ENCODE measurements at regions not wholly inside any gene's neighbourhood (a gene's known extent, or its start where the extent isn't known, plus 50 kb on each side); places are given as distances from the start of the nearest gene placed in this dataset.

GRCh38 chrX:13911586-13911985, 94.7 kb upstream of the GPM6B start:
- TF ChIP-seq EZH2 (IDR thresholded peaks at IDR 0.05; ENCODE audit: insufficient read depth, poor library complexity, severe bottlenecking): no peak
- TF ChIP-seq EZH2phosphoT487 (IDR thresholded peaks at IDR 0.05; ENCODE audit: insufficient read depth, low read depth): no peak

All from GM23248 (cell line).